Neural progenitor cell (in vitro differentiated cells): ENCODE measurements at regions not wholly inside any gene's neighbourhood (a gene's known extent, or its start where the extent isn't known, plus 50 kb on each side); places are given as distances from the start of the nearest gene placed in this dataset.

Source experiments
- DNase-seq: peaks from one replicate; pipeline ENCODE4 v3.0.0-alpha.2; 2016; ENCODE audit warnings: low spot score
- H2AFZ ChIP-seq: fragments of 200-600 bp; sonication (generic); replicated peaks from 2 replicates; pipeline ENCODE4 v1.6.1; 2016; ENCODE audit warnings: antibody characterized with exemption
- H3F3A ChIP-seq: fragments of 200-600 bp; sonication (generic); 2 replicates; pipeline ENCODE4 v1.6.1; 2016; ENCODE audit warnings: antibody characterized with exemption, low read depth
- H3K27ac ChIP-seq: fragments of 200-600 bp; sonication (generic); 2 replicates; pipeline ENCODE4 v1.5.1; 2016; ENCODE audit warnings: mild to moderate bottlenecking
- H3K27me3 ChIP-seq: fragments of 200-600 bp; sonication (generic); 2 replicates; pipeline ENCODE4 v1.6.1; 2016; ENCODE audit warnings: mild to moderate bottlenecking, moderate library complexity
- H3K36me3 ChIP-seq: fragments of 200-600 bp; sonication (generic); 2 replicates; pipeline ENCODE4 v1.5.1; 2016
- H3K4me1 ChIP-seq: fragments of 200-600 bp; sonication (generic); 2 replicates; pipeline ENCODE4 v1.6.1; 2016; ENCODE audit warnings: mixed run types
- H3K4me2 ChIP-seq: fragments of 200-600 bp; sonication (generic); 2 replicates; pipeline ENCODE4 v1.6.1; 2016
- H3K4me3 ChIP-seq: fragments of 200-600 bp; sonication (generic); 2 replicates; pipeline ENCODE4 v1.5.1; 2016
- H3K79me2 ChIP-seq: fragments of 200-600 bp; sonication (generic); 2 replicates; pipeline ENCODE4 v1.6.1; 2016; ENCODE audit warnings: low read depth
- H3K9ac ChIP-seq: fragments of 200-600 bp; sonication (generic); 2 replicates; pipeline ENCODE4 v1.6.1; 2016
- H3K9me3 ChIP-seq: fragments of 200-600 bp; sonication (generic); 2 replicates; pipeline ENCODE4 v1.5.1; 2016; ENCODE audit warnings: low read depth
- H4K20me1 ChIP-seq: fragments of 200-600 bp; sonication (generic); 2 replicates; pipeline ENCODE4 v1.6.1; 2016; ENCODE audit warnings: low read depth
- H3K27ac Mint-ChIP-seq: 3 replicates; pipeline ENCODE4 v1.8.0; 2021; ENCODE audit warnings: mixed read lengths
- H3K27me3 Mint-ChIP-seq: 2 replicates; pipeline ENCODE4 v1.8.0; 2022; ENCODE audit warnings: low read depth, mild to moderate bottlenecking, inconsistent platforms, moderate library complexity, mixed read lengths; ENCODE audit not compliant: insufficient read depth
- H3K36me3 Mint-ChIP-seq: 3 replicates; pipeline ENCODE4 v1.8.0; 2021; ENCODE audit warnings: mixed read lengths
- H3K4me1 Mint-ChIP-seq: 3 replicates; pipeline ENCODE4 v1.8.0; 2021; ENCODE audit warnings: mixed read lengths
- H3K4me3 Mint-ChIP-seq: 3 replicates; pipeline ENCODE4 v1.8.0; 2021; ENCODE audit warnings: mild to moderate bottlenecking, moderate library complexity, mixed read lengths
- H3K9me3 Mint-ChIP-seq: 3 replicates; pipeline ENCODE4 v1.8.0; 2020; ENCODE audit warnings: mixed read lengths
- EZH2 ChIP-seq: fragments of 200-600 bp; sonication (generic); IDR thresholded peaks from 2 replicates; pipeline ENCODE4 v1.6.1; 2017; ENCODE audit warnings: antibody characterized with exemption, mild to moderate bottlenecking, moderate library complexity
- EZH2phosphoT487 ChIP-seq: fragments of 200-600 bp; sonication (generic); IDR thresholded peaks from 2 replicates; pipeline ENCODE4 v1.6.1; 2017; ENCODE audit warnings: antibody characterized with exemption
- TF ChIP-seq, protein P1 (sequence below): fragments of 200-600 bp; sonication (generic); IDR thresholded peaks from 2 replicates; pipeline ENCODE4 v1.5.1; 2017; ENCODE audit warnings: antibody characterized with exemption, mild to moderate bottlenecking

DNA sequence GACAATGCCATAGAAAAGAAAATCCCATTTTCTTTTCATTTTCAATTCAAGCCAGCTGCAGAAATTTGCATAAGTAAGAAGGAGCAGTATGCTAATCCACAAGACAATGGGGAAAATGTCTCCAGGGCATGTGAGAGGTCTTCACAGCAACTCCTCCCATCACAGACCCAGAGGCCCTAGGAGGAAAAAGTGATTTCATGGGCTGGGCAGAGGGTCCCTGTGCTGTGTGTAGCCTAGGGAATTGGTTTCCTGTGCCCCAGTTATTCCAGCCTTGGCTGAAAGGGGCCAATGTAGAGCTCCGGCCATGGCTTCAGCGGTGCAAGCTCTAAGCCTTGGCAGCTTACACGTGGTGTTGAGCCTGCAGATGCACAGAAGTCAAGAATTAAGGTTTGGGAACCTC lies 211.4 kb downstream of the CCDC59 start:
- no peak for DNase-seq
- no peak overlapping the region for H3K4me3 Mint-ChIP-seq

DNA sequence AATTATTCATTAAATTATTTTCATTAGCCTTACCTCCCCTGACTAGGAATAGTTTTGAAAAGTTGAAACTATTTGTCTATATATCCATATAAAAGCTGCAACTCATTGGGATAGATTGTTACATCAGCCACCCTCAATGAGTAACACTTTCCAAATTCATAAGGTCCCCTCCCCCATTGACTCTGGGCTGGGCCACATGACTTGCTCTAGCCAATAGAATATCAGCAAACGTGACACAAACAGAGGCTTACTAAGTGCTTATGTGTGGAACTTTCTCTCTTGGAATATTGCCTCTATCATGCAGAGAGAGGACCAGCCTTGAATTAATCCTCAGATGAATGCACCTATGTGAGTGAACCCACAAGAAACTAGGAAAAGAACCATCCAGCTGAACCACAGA lies 213.7 kb downstream of the CCDC59 start:
- H3K27ac ChIP-seq, result no peak overlapping the region
- H3K27ac Mint-ChIP-seq, result no peak overlapping the region
- no peak overlapping the region for H3K9ac ChIP-seq

More for the DNA sequence above, 211.4 kb downstream of the CCDC59 start:
- H3K27ac Mint-ChIP-seq, result no peak overlapping the region
- H3K79me2 ChIP-seq, result no peaks in the 10 kb centered on the region
- no peaks in the 10 kb centered on the region for H3K36me3 ChIP-seq
- H4K20me1 ChIP-seq, result no peaks in the 10 kb centered on the region
- no peak overlapping the region for H3K27ac ChIP-seq
- H3K27me3 Mint-ChIP-seq, result no peaks in the 10 kb centered on the region
- H2AFZ ChIP-seq, result no peak overlapping the region
- no peaks in the 10 kb centered on the region for H3K27me3 ChIP-seq
- no peak overlapping the region for H3K9ac ChIP-seq
- H3K4me1 ChIP-seq, result no peaks in the 10 kb centered on the region
- H3K4me1 Mint-ChIP-seq, result no peaks in the 10 kb centered on the region
- H3K9me3 Mint-ChIP-seq, result no peaks in the 10 kb centered on the region
- no peaks in the 10 kb centered on the region for H3K9me3 ChIP-seq
- no peak overlapping the region for H3K4me2 ChIP-seq
- TF ChIP-seq EZH2, result no peak
- TF ChIP-seq, protein P1, sequence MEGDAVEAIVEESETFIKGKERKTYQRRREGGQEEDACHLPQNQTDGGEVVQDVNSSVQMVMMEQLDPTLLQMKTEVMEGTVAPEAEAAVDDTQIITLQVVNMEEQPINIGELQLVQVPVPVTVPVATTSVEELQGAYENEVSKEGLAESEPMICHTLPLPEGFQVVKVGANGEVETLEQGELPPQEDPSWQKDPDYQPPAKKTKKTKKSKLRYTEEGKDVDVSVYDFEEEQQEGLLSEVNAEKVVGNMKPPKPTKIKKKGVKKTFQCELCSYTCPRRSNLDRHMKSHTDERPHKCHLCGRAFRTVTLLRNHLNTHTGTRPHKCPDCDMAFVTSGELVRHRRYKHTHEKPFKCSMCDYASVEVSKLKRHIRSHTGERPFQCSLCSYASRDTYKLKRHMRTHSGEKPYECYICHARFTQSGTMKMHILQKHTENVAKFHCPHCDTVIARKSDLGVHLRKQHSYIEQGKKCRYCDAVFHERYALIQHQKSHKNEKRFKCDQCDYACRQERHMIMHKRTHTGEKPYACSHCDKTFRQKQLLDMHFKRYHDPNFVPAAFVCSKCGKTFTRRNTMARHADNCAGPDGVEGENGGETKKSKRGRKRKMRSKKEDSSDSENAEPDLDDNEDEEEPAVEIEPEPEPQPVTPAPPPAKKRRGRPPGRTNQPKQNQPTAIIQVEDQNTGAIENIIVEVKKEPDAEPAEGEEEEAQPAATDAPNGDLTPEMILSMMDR, result no peak
- no peak for TF ChIP-seq EZH2phosphoT487
- H3K36me3 Mint-ChIP-seq, result no peaks in the 10 kb centered on the region
- no peak overlapping the region for H3K4me3 ChIP-seq
- no peaks in the 10 kb centered on the region for H3F3A ChIP-seq

DNA sequence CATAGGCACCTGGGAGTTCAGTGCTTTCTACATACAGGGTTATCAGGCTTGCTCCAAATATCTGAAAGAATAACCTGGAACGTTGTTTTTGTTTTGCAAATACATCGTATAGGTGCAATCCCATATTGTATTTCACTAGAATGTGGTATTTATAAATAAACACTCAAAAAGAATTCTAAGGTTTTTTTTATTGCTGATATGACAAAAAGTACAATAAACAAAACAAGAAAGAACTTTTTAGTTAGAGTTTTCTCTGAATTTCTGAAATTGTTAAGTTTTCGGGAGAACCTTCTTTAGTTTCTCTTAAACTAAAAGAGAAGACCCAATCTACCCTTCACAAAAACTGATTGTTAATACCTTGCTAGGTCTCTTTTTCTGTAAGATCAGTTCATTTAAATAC lies 225.8 kb downstream of the CCDC59 start:
- no peaks in the 10 kb centered on the region for H3K4me1 ChIP-seq
- no peaks in the 10 kb centered on the region for H3K9me3 ChIP-seq
- H3F3A ChIP-seq, result no peaks in the 10 kb centered on the region
- no peak for TF ChIP-seq EZH2
- no peak for TF ChIP-seq EZH2phosphoT487
- TF ChIP-seq, protein P1, result no peak
- no peak overlapping the region for H3K4me2 ChIP-seq
- Mint-ChIP-seq H3K27me3 (no peaks in the 10 kb centered on the region), H3K4me3 (no peak overlapping the region), H3K27ac (no peak overlapping the region), H3K36me3 (no peaks in the 10 kb centered on the region), H3K4me1 (peaks cover 2% of the 10 kb centered on the region), H3K9me3 (no peaks in the 10 kb centered on the region)
- H3K4me3 ChIP-seq, result no peak overlapping the region
- no peak overlapping the region for H3K9ac ChIP-seq
- no peak overlapping the region for H3K27ac ChIP-seq
- no peaks in the 10 kb centered on the region for H3K79me2 ChIP-seq
- no peak overlapping the region for H2AFZ ChIP-seq
- no peak for DNase-seq
- no peaks in the 10 kb centered on the region for H3K27me3 ChIP-seq
- H3K36me3 ChIP-seq, result no peaks in the 10 kb centered on the region
- no peaks in the 10 kb centered on the region for H4K20me1 ChIP-seq

More for the DNA sequence above, 213.7 kb downstream of the CCDC59 start:
- no peaks in the 10 kb centered on the region for H3K4me1 Mint-ChIP-seq
- H3K4me3 Mint-ChIP-seq, result no peak overlapping the region
- H3K4me2 ChIP-seq, result no peak overlapping the region
- H3K36me3 ChIP-seq, result no peaks in the 10 kb centered on the region
- no peak for DNase-seq
- H3K9me3 ChIP-seq, result no peaks in the 10 kb centered on the region
- no peaks in the 10 kb centered on the region for H4K20me1 ChIP-seq
- TF ChIP-seq EZH2, result no peak
- no peak for TF ChIP-seq EZH2phosphoT487
- TF ChIP-seq, protein P1, result no peak
- no peaks in the 10 kb centered on the region for H3K9me3 Mint-ChIP-seq
- H3K27me3 Mint-ChIP-seq, result no peaks in the 10 kb centered on the region
- H3K79me2 ChIP-seq, result no peaks in the 10 kb centered on the region
- H2AFZ ChIP-seq, result no peak overlapping the region
- no peaks in the 10 kb centered on the region for H3K36me3 Mint-ChIP-seq
- no peaks in the 10 kb centered on the region for H3K4me1 ChIP-seq
- H3K27me3 ChIP-seq, result no peaks in the 10 kb centered on the region
- no peaks in the 10 kb centered on the region for H3F3A ChIP-seq
- no peak overlapping the region for H3K4me3 ChIP-seq
